H1 (cell line): ENCODE measurements at regions not wholly inside any gene's neighbourhood (a gene's known extent, or its start where the extent isn't known, plus 50 kb on each side); places are given as distances from the start of the nearest gene placed in this dataset.

Source experiments
- CTCF ChIA-PET: fragments of 300-600 bp; sonication (Branson Sonifier 250); formaldehyde crosslinking; loops from one replicate; lab custom pipeline; 2021; ENCODE audit not compliant: partially characterized antibody; lab: Charles Lee
- POLR2A ChIA-PET: fragments of 300-600 bp; sonication (Branson Sonifier 250); formaldehyde crosslinking; loops from one replicate; lab custom pipeline; 2021; ENCODE audit warnings: inconsistent platforms; ENCODE audit not compliant: partially characterized antibody; lab: Charles Lee
- DNase-seq, 2 experiments: peaks; one replicate each; pipeline versions ENCODE4 v3.0.0 to v3.0.0-alpha.2; 2010 to 2022; ENCODE audit warnings: low spot score in 2 of 2, low read depth in 1 of 2, mixed read lengths in 1 of 2
- FAIRE-seq: peaks from 2 replicates; lab custom pipeline; 2011; peaks lifted over from hg19 to GRCh38; lab: Jason Lieb, UNC
- H2AFZ ChIP-seq: 2 replicates; pipeline ENCODE4 v1.8.1; 2012; ENCODE audit warnings: low read length, inconsistent platforms
- H2AK5ac ChIP-seq: 2 replicates; pipeline ENCODE4 v1.6.1; 2013; ENCODE audit warnings: low read depth, low read length
- H2BK120ac ChIP-seq: replicated peaks from 2 replicates; pipeline ENCODE3; 2013; ENCODE audit warnings: low read depth, low read length, inconsistent platforms
- H2BK12ac ChIP-seq: 2 replicates; pipeline ENCODE4 v1.6.1; 2013; ENCODE audit warnings: low read depth, low read length
- H2BK15ac ChIP-seq: 2 replicates; pipeline ENCODE4 v1.6.1; 2013; ENCODE audit warnings: low read length
- H2BK20ac ChIP-seq: 2 replicates; pipeline ENCODE4 v1.6.1; 2013; ENCODE audit warnings: low read length
- H2BK5ac ChIP-seq: 2 replicates; pipeline ENCODE4 v1.6.1; 2013; ENCODE audit warnings: low read depth, low read length
- H3K14ac ChIP-seq: 2 replicates; pipeline ENCODE4 v1.6.1; 2013; ENCODE audit warnings: inconsistent platforms; ENCODE audit not compliant: insufficient read length
- H3K18ac ChIP-seq: 2 replicates; pipeline ENCODE4 v1.6.1; 2013; ENCODE audit warnings: low read length; ENCODE audit errors: extremely low read depth
- H3K23ac ChIP-seq: 2 replicates; pipeline ENCODE4 v1.6.1; 2013; ENCODE audit warnings: inconsistent platforms; ENCODE audit not compliant: insufficient read length
- H3K23me2 ChIP-seq: 2 replicates; pipeline ENCODE4 v1.6.1; 2013; ENCODE audit warnings: low read depth, low read length
- H3K27ac ChIP-seq: 2 replicates; pipeline ENCODE4 v1.6.1; 2011; ENCODE audit warnings: low read depth, low read length, inconsistent platforms
- H3K27me3 ChIP-seq, 4 experiments: replicated peaks in 1 of 4; 1 replicate in 1 of 4; 2 replicates in 3 of 4; pipeline versions ENCODE4 v1.6.1 to v1.8.1; 2011 to 2013; ENCODE audit warnings: low read length in 3 of 4, mild to moderate bottlenecking in 3 of 4, inconsistent platforms in 2 of 4, mixed read lengths in 2 of 4, moderate library complexity in 1 of 4; ENCODE audit not compliant: control insufficient read depth in 3 of 4, insufficient read depth in 3 of 4; ENCODE audit errors: extremely low read depth in 1 of 4
- H3K36me3 ChIP-seq, 4 experiments: 2 replicates each; pipeline versions ENCODE4 v1.6.1 to v1.8.1; 2011 to 2013; ENCODE audit warnings: mild to moderate bottlenecking in 4 of 4, low read length in 3 of 4, moderate library complexity in 2 of 4, control low read depth in 1 of 4, inconsistent platforms in 1 of 4; ENCODE audit not compliant: insufficient read depth in 4 of 4, control insufficient read depth in 2 of 4
- H3K4ac ChIP-seq: replicated peaks from 2 replicates; pipeline ENCODE3; 2013; ENCODE audit warnings: low read length, low read depth, mixed read lengths, inconsistent platforms; ENCODE audit not compliant: insufficient read length
- H3K4me1 ChIP-seq, 4 experiments: replicated peaks in 1 of 4; 1 replicate in 1 of 4; 2 replicates in 3 of 4; pipeline versions ENCODE4 v1.6.1 to v1.8.1; 2011 to 2013; ENCODE audit warnings: low read length in 3 of 4, inconsistent platforms in 2 of 4, mixed read lengths in 1 of 4; ENCODE audit not compliant: insufficient read depth in 4 of 4, control insufficient read depth in 3 of 4
- H3K4me2 ChIP-seq, 2 experiments: 2 replicates each; pipeline versions ENCODE4 v1.6.1 to v1.8.1; 2011 to 2013; ENCODE audit warnings: low read depth in 2 of 2, low read length in 2 of 2, control low read depth in 1 of 2, inconsistent platforms in 1 of 2, mild to moderate bottlenecking in 1 of 2; ENCODE audit not compliant: insufficient read depth in 1 of 2
- H3K4me3 ChIP-seq, 4 experiments: fragments of 200-600, 300-600 bp in 1 of 4; sonication (generic), shearing (Covaris generic), sonication (Bioruptor Twin) in 1 of 4; 2 replicates each; pipeline versions ENCODE4 v1.5.1 to v1.8.1; 2011 to 2016; ENCODE audit warnings: low read length in 4 of 4, low read depth in 3 of 4, control low read depth in 2 of 4, inconsistent platforms in 2 of 4, mild to moderate bottlenecking in 2 of 4, mixed read lengths in 1 of 4, moderate library complexity in 1 of 4; ENCODE audit not compliant: insufficient read depth in 2 of 4; ENCODE audit errors: extremely low read depth in 1 of 4
- H3K56ac ChIP-seq: replicated peaks from 2 replicates; pipeline ENCODE3; 2013; ENCODE audit warnings: low read depth, mild to moderate bottlenecking, mixed read lengths, low read length, inconsistent platforms; ENCODE audit not compliant: insufficient read length
- H3K79me1 ChIP-seq: 2 replicates; pipeline ENCODE4 v1.6.1; 2013; ENCODE audit warnings: low read depth, low read length, control low read depth
- H3K79me2 ChIP-seq, 2 experiments: 2 replicates each; pipeline versions ENCODE4 v1.6.1 to v1.8.1; 2012 to 2013; ENCODE audit warnings: low read length in 2 of 2, mild to moderate bottlenecking in 2 of 2, inconsistent platforms in 1 of 2; ENCODE audit not compliant: insufficient read depth in 2 of 2, control insufficient read depth in 1 of 2
- H3K9ac ChIP-seq, 4 experiments: replicated peaks in 1 of 4; 1 replicate in 1 of 4; 2 replicates in 3 of 4; pipeline versions ENCODE4 v1.6.1 to v1.8.1; 2011 to 2013; ENCODE audit warnings: low read depth in 3 of 4, low read length in 3 of 4, control low read depth in 2 of 4, mild to moderate bottlenecking in 2 of 4, moderate library complexity in 2 of 4, inconsistent platforms in 1 of 4; ENCODE audit errors: extremely low read depth in 1 of 4
- H3K9me3 ChIP-seq, 2 experiments: 2 replicates each; pipeline versions ENCODE4 v1.6.1 to v1.8.1; 2012 to 2013; ENCODE audit warnings: mild to moderate bottlenecking in 2 of 2, moderate library complexity in 2 of 2, control low read depth in 1 of 2, inconsistent platforms in 1 of 2, low read depth in 1 of 2, low read length in 1 of 2, mixed read lengths in 1 of 2; ENCODE audit not compliant: insufficient read depth in 2 of 2
- H4K20me1 ChIP-seq, 2 experiments: replicated peaks in 1 of 2; 2 replicates each; pipeline versions ENCODE3 to v1.8.1; 2011 to 2013; ENCODE audit warnings: inconsistent platforms in 2 of 2, low read length in 2 of 2, mild to moderate bottlenecking in 1 of 2; ENCODE audit not compliant: insufficient read depth in 2 of 2, control insufficient read depth in 1 of 2
- H4K5ac ChIP-seq: 2 replicates; pipeline ENCODE4 v1.6.1; 2013; ENCODE audit warnings: low read length, low read depth, mixed read lengths, inconsistent platforms; ENCODE audit not compliant: insufficient read length
- H4K8ac ChIP-seq: 2 replicates; pipeline ENCODE4 v1.8.0; 2013; ENCODE audit warnings: mild to moderate bottlenecking, moderate library complexity, low read length, inconsistent platforms; ENCODE audit not compliant: insufficient read depth; ENCODE audit errors: extremely low read depth
- H4K91ac ChIP-seq: replicated peaks from 2 replicates; pipeline ENCODE3; 2013; ENCODE audit warnings: low read length, mixed read lengths, inconsistent platforms; ENCODE audit not compliant: insufficient read length
- BACH1 ChIP-seq: IDR thresholded peaks from 2 replicates; pipeline ENCODE4 v1.6.1; 2012; ENCODE audit warnings: low read length, improper control_type of control experiment
- BRCA1 ChIP-seq: IDR thresholded peaks from 2 replicates; pipeline ENCODE4 v1.6.1; 2012; ENCODE audit warnings: low read depth, low read length, improper control_type of control experiment
- CBX5 ChIP-seq: fragments of 300-800, 300-1000 bp; sonication (generic); IDR thresholded peaks from 2 replicates; pipeline ENCODE4 v1.7.1; 2016; ENCODE audit warnings: antibody characterized with exemption, low read length, low read depth
- CHD1 ChIP-seq: IDR thresholded peaks from 2 replicates; pipeline ENCODE4 v1.6.1; 2012; ENCODE audit warnings: low read depth, low read length, improper control_type of control experiment
- E2F6 ChIP-seq: IDR thresholded peaks from 2 replicates; pipeline ENCODE4 v1.6.1; 2012; ENCODE audit warnings: inconsistent platforms
- EZH2 ChIP-seq: fragments of 200-600 bp; sonication (generic); IDR thresholded peaks from 2 replicates; pipeline ENCODE4 v1.7.1; 2012; ENCODE audit warnings: low read depth, mild to moderate bottlenecking, moderate library complexity, low read length, inconsistent platforms; ENCODE audit not compliant: severe bottlenecking
- GTF2F1 ChIP-seq: IDR thresholded peaks from 2 replicates; pipeline ENCODE4 v1.6.1; 2012; ENCODE audit warnings: low read depth, low read length, improper control_type of control experiment, borderline replicate concordance
- KDM5A ChIP-seq: fragments of 200-600 bp; IDR thresholded peaks from 2 replicates; pipeline ENCODE4 v1.7.1; 2012; ENCODE audit warnings: mild to moderate bottlenecking, low read length, inconsistent platforms, mixed read lengths
- MAFK ChIP-seq: IDR thresholded peaks from 2 replicates; pipeline ENCODE4 v1.6.1; 2012; ENCODE audit warnings: low read depth, mild to moderate bottlenecking, improper control_type of control experiment, low read length
- RBBP5 ChIP-seq: IDR thresholded peaks from 2 replicates; pipeline ENCODE4 v1.7.1; 2012; ENCODE audit warnings: low read depth, mild to moderate bottlenecking, inconsistent platforms, low read length, moderate library complexity, borderline replicate concordance
- SAP30 ChIP-seq: fragments of 300-600 bp; sonication (generic); IDR thresholded peaks from 2 replicates; pipeline ENCODE4 v1.7.1; 2012; ENCODE audit warnings: low read length, moderate library complexity, mild to moderate bottlenecking, inconsistent platforms; ENCODE audit not compliant: insufficient read depth, insufficient replicate concordance
- SIN3A ChIP-seq, 2 experiments: IDR thresholded peaks in 1 of 2; conservative IDR thresholded peaks in 1 of 2; 2 replicates each; pipeline ENCODE4 v1.6.1; 2011 to 2012; ENCODE audit warnings: low read length in 2 of 2, improper control_type of control experiment in 1 of 2, low read depth in 1 of 2, mild to moderate bottlenecking in 1 of 2
- TAF1 ChIP-seq: IDR thresholded peaks from 2 replicates; pipeline ENCODE4 v1.6.1; 2011; ENCODE audit warnings: mild to moderate bottlenecking, low read depth, low read length
- TEAD4 ChIP-seq: IDR thresholded peaks from 2 replicates; pipeline ENCODE4 v1.6.1; 2012; ENCODE audit warnings: low read depth, low read length, inconsistent platforms, mixed read lengths
- WGBS, 2 experiments: shearing (Covaris generic) in 1 of 2; methylation state at CpG; one replicate each; pipeline versions ENCODE4 v1.1.6 to v1.1.7; 2013 to 2015; ENCODE audit warnings: low lambda C conversion rate in 2 of 2, mixed read lengths in 2 of 2, inconsistent platforms in 1 of 2, low coverage in 1 of 2, missing lambda C conversion rate in 1 of 2; ENCODE audit not compliant: insufficient replicate concordance in 2 of 2, insufficient coverage in 1 of 2, insufficient read length in 1 of 2; ENCODE audit errors: extremely low coverage in 1 of 2, missing lambda C conversion rate in 1 of 2; 5-methylcytosine and 5-hydroxymethylcytosine counted together

GRCh38 chr21:35737449-35737848, 322.9 kb downstream of the SETD4 start:
- Histone ChIP-seq H3K56ac (no peak overlapping the region), H4K8ac (no peak overlapping the region), H2BK12ac (no peak overlapping the region), H3K4me1 (no peaks in the 10 kb centered on the region), H2AK5ac (no peak overlapping the region), H2BK20ac (no peak overlapping the region), H3K79me1 (no peaks in the 10 kb centered on the region), H3K9me3 (peaks cover 0 to 4% of the 10 kb centered on the region in 2 experiments; a peak in 1 of 4 replicates), H3K18ac (no peak overlapping the region), H4K5ac (no peak overlapping the region), H3K23me2 (no peaks in the 10 kb centered on the region), H3K23ac (no peak overlapping the region), H3K27ac (no peak overlapping the region), H3K36me3 (no peaks in the 10 kb centered on the region), H3K9ac (no peak overlapping the region), H3K79me2 (no peaks in the 10 kb centered on the region), H3K14ac (no peak overlapping the region), H4K20me1 (no peaks in the 10 kb centered on the region), H4K91ac (no peak overlapping the region), H3K4ac (no peak overlapping the region), H3K4me3 (no peak overlapping the region), H3K27me3 (no peaks in the 10 kb centered on the region), H2AFZ (no peak overlapping the region), H2BK15ac (no peak overlapping the region), H2BK5ac (no peak overlapping the region), H3K4me2 (no peak overlapping the region), H2BK120ac (no peak overlapping the region)
- ChIA-PET CTCF (interaction anchor here (0.6 to 1.4 kb wide), 4 partner anchors 10 to 1062 kb away, joined by 3 read pairs; no protein-coding TSS in a partner anchor), POLR2A (no interaction called here)
- DNase-seq = no peak
- FAIRE-seq = no peak
- WGBS, 2 experiments = 92% methylated on average over 4 of the region's 4 CpGs; no CpG with 5 or more reads in 1 of the 2 experiments
- TF ChIP-seq SAP30 (no peak), CHD1 (no peak), GTF2F1 (no peak), BRCA1 (no peak), BACH1 (no peak), RBBP5 (no peak), TAF1 (no peak), MAFK (no peak), TEAD4 (no peak), SIN3A (conservative IDR thresholded peaks at IDR 0.05 in 1 of 2, IDR thresholded peaks at IDR 0.05 in 1 of 2; ENCODE audit: low read depth in 1 of 2, low read length in 2 of 2) (no peak), E2F6 (no peak), CBX5 (no peak), EZH2 (no peak), KDM5A (no peak)
